Loucy (cell line): ENCODE measurements at regions not wholly inside any gene's neighbourhood (a gene's known extent, or its start where the extent isn't known, plus 50 kb on each side); places are given as distances from the start of the nearest gene placed in this dataset.

Experiments used
- H2AFZ ChIP-seq: fragments of 200-600 bp; sonication (generic); 2 replicates; pipeline ENCODE4 v1.6.0; 2016; ENCODE audit warnings: antibody characterized with exemption, mild to moderate bottlenecking, low read length, moderate library complexity
- H3F3A ChIP-seq: fragments of 200-600 bp; 2 replicates; pipeline ENCODE4 v1.6.0; 2016; ENCODE audit warnings: antibody characterized with exemption, low read depth, mild to moderate bottlenecking
- H3K27me3 ChIP-seq: fragments of 200-600 bp; sonication (generic); 2 replicates; pipeline ENCODE4 v1.6.1; 2014; ENCODE audit warnings: low read length, mild to moderate bottlenecking; ENCODE audit not compliant: insufficient read depth, poor library complexity, severe bottlenecking
- H3K36me3 ChIP-seq: fragments of 200-600 bp; sonication (generic); 2 replicates; pipeline ENCODE4 v1.6.1; 2016; ENCODE audit warnings: low read length; ENCODE audit not compliant: insufficient read depth
- H3K4me1 ChIP-seq: fragments of 200-600 bp; sonication (generic); 2 replicates; pipeline ENCODE4 v1.5.1; 2014; ENCODE audit warnings: low read length, mild to moderate bottlenecking; ENCODE audit not compliant: insufficient read depth, poor library complexity, severe bottlenecking
- H3K4me2 ChIP-seq: fragments of 200-600 bp; sonication (generic); 2 replicates; pipeline ENCODE4 v1.6.0; 2014; ENCODE audit warnings: antibody characterized with exemption, low read length, low read depth, mild to moderate bottlenecking; ENCODE audit not compliant: poor library complexity, severe bottlenecking
- H3K4me3 ChIP-seq: fragments of 200-600 bp; sonication (generic); 2 replicates; pipeline ENCODE4 v1.5.1; 2014; ENCODE audit warnings: low read length, mild to moderate bottlenecking, mixed read lengths; ENCODE audit not compliant: poor library complexity, severe bottlenecking
- H3K79me2 ChIP-seq: fragments of 200-600 bp; sonication (generic); 2 replicates; pipeline ENCODE4 v1.6.1; 2014; ENCODE audit warnings: low read length; ENCODE audit not compliant: insufficient read depth
- H3K9ac ChIP-seq: fragments of 200-600 bp; sonication (generic); 2 replicates; pipeline ENCODE4 v1.6.0; 2014; ENCODE audit warnings: mild to moderate bottlenecking, low read depth, low read length, moderate library complexity; ENCODE audit not compliant: poor library complexity, severe bottlenecking
- H3K9me2 ChIP-seq: fragments of 200-600 bp; sonication (generic); replicated peaks from 2 replicates; pipeline ENCODE4 v1.6.1; 2016; ENCODE audit warnings: low read depth, low read length, mixed read lengths
- H3K9me3 ChIP-seq: fragments of 200-600 bp; sonication (generic); 2 replicates; pipeline ENCODE4 v1.6.1; 2014; ENCODE audit warnings: mild to moderate bottlenecking, antibody characterized with exemption, low read length, low read depth; ENCODE audit not compliant: insufficient read depth
- H4K20me1 ChIP-seq: fragments of 200-600 bp; sonication (generic); 2 replicates; pipeline ENCODE4 v1.6.0; 2014; ENCODE audit warnings: antibody characterized with exemption, low read length, mild to moderate bottlenecking; ENCODE audit not compliant: insufficient read depth, poor library complexity, severe bottlenecking
- CTCF ChIP-seq: fragments of 200-600 bp; sonication (generic); conservative IDR thresholded peaks from 2 replicates; pipeline ENCODE4 v1.5.1; 2014; ENCODE audit warnings: mild to moderate bottlenecking, antibody characterized with exemption, low read length
- EZH2phosphoT487 ChIP-seq: fragments of 200-600 bp; IDR thresholded peaks from 2 replicates; pipeline ENCODE4 v1.6.1; 2018; ENCODE audit warnings: antibody characterized with exemption, mild to moderate bottlenecking, moderate library complexity, borderline replicate concordance

DNA sequence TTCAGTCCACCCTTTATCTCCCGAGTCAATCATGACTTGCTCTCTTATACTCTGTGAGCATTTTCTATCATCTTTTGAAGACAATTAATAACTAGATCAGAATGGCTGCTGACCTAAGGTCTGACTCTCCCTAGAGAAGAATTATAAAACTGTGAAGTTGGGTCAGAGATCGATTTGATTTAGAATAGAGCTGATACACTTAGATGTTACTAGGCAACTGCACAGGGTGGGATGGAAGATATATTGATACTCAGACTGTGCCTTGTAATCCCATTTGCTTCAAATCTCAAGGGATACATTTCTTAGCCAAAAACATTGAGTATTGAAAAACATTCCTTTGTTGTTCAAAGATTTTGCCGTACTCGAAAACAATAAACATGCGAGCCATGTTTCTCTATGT is 106.0 kb upstream of the NMUR2 start:
- Histone ChIP-seq H3F3A (no peaks in the 10 kb centered on the region), H3K4me1 (no peaks in the 10 kb centered on the region), H3K9me3 (no peaks in the 10 kb centered on the region), H3K79me2 (no peaks in the 10 kb centered on the region), H3K36me3 (no peaks in the 10 kb centered on the region), H3K9me2 (no peaks in the 10 kb centered on the region), H3K27me3 (no peaks in the 10 kb centered on the region), H3K4me2 (no peak overlapping the region), H3K4me3 (no peak overlapping the region), H4K20me1 (no peaks in the 10 kb centered on the region), H2AFZ (no peak overlapping the region), H3K9ac (no peak overlapping the region)
- no peak for TF ChIP-seq CTCF
- no peak for TF ChIP-seq EZH2phosphoT487

GRCh38 chr5:152511531-152512132 is 106.6 kb upstream of the NMUR2 start:
- no peaks in the 10 kb centered on the region for H3K9me3 ChIP-seq
- H3K79me2 ChIP-seq = no peaks in the 10 kb centered on the region
- H2AFZ ChIP-seq = no peak overlapping the region
- H3K9me2 ChIP-seq = no peaks in the 10 kb centered on the region
- H4K20me1 ChIP-seq = no peaks in the 10 kb centered on the region
- no peak for TF ChIP-seq CTCF
- no peak for TF ChIP-seq EZH2phosphoT487
- H3F3A ChIP-seq = no peaks in the 10 kb centered on the region
- no peaks in the 10 kb centered on the region for H3K36me3 ChIP-seq
- H3K4me1 ChIP-seq = no peaks in the 10 kb centered on the region
- H3K9ac ChIP-seq = no peak overlapping the region
- no peak overlapping the region for H3K4me3 ChIP-seq
- no peaks in the 10 kb centered on the region for H3K27me3 ChIP-seq
- no peak overlapping the region for H3K4me2 ChIP-seq

DNA sequence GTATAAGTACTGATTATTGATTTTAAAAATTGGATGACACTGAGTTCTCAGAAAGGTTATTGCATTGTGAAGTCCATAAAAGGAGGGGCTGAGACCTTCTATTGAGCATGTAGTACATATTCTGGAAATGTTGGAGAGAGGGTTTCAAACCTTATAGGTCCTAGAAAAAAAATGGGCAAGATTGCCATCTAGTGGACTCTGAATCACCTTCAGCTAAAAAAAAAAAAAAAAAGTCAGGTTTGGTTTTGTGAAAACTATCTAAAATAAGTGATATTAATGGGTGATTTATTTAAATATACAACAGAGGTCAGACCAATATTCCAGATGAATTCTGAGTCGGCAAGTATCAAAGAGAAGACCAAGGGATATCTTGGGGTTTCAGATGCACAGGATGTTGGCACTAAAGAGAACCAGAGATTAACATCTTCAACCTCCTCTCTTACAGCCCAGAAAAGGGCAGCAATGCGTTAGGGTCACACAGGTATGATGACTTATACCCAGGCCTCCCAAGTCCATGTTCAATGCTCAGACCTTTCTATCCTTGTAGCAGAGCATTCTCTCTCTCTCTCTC is 109.8 kb upstream of the NMUR2 start:
- no peaks in the 10 kb centered on the region for H3F3A ChIP-seq
- H3K27me3 ChIP-seq = no peaks in the 10 kb centered on the region
- no peaks in the 10 kb centered on the region for H4K20me1 ChIP-seq
- no peak for TF ChIP-seq EZH2phosphoT487
- TF ChIP-seq CTCF = peak; percentile 48
- no peak overlapping the region for H3K4me2 ChIP-seq
- H3K36me3 ChIP-seq = no peaks in the 10 kb centered on the region
- no peaks in the 10 kb centered on the region for H3K9me2 ChIP-seq
- H3K9me3 ChIP-seq = no peaks in the 10 kb centered on the region
- H3K4me3 ChIP-seq = no peak overlapping the region
- H3K79me2 ChIP-seq = no peaks in the 10 kb centered on the region
- H2AFZ ChIP-seq = no peak overlapping the region
- H3K4me1 ChIP-seq = no peaks in the 10 kb centered on the region
- no peak overlapping the region for H3K9ac ChIP-seq
